ENCODE measurements at regions not wholly inside any gene's neighbourhood (a gene's known extent, or its start where the extent isn't known, plus 50 kb on each side); places are given as distances from the start of the nearest gene placed in this dataset.

- TF ChIP-seq CTCF (IDR thresholded peaks at IDR 0.05), result no peak
- TF ChIP-seq EZH2 (IDR thresholded peaks at IDR 0.05; ENCODE audit: borderline replicate concordance, insufficient read depth, low read depth, low read length, poor library complexity, severe bottlenecking), result no peak
Observed at GRCh38 chr13:33617055-33617454, 200.9 kb upstream of the RFC3 start.

All from B cell (primary cell).